GM23338 (cell line): ENCODE measurements at regions not wholly inside any gene's neighbourhood (a gene's known extent, or its start where the extent isn't known, plus 50 kb on each side); places are given as distances from the start of the nearest gene placed in this dataset.

Source experiments
- ATAC-seq: fragments of 200-7000 bp; cut with Tn5 transposase; 3 replicates; pipeline ENCODE4 v1.9.1; 2020
- DNase-seq: peaks from one replicate; pipeline ENCODE4 v3.0.0-alpha.2; 2015; ENCODE audit warnings: low spot score
- H2AFZ ChIP-seq: fragments of 200-600 bp; sonication (generic); 2 replicates; pipeline ENCODE4 v1.8.0; 2016; ENCODE audit warnings: antibody characterized with exemption, mild to moderate bottlenecking, moderate library complexity
- H3F3A ChIP-seq: fragments of 200-600 bp; sonication (generic); replicated peaks from 2 replicates; pipeline ENCODE4 v1.8.0; 2017; ENCODE audit warnings: antibody characterized with exemption, mixed run types, low read depth
- H3K27ac ChIP-seq: fragments of 200-600 bp; sonication (generic); 2 replicates; pipeline ENCODE4 v1.6.1; 2016; ENCODE audit warnings: low read depth
- H3K27me3 ChIP-seq: fragments of 200-600 bp; sonication (generic); 2 replicates; pipeline ENCODE4 v1.8.0; 2016; ENCODE audit warnings: mild to moderate bottlenecking, mixed run types, moderate library complexity; ENCODE audit not compliant: insufficient read depth
- H3K36me3 ChIP-seq: fragments of 200-600 bp; sonication (generic); 2 replicates; pipeline ENCODE4 v1.8.0; 2016; ENCODE audit warnings: mild to moderate bottlenecking; ENCODE audit not compliant: insufficient read depth
- H3K4me1 ChIP-seq: fragments of 200-600 bp; sonication (generic); 2 replicates; pipeline ENCODE4 v1.8.0; 2016; ENCODE audit warnings: mild to moderate bottlenecking, moderate library complexity; ENCODE audit not compliant: insufficient read depth
- H3K4me2 ChIP-seq: fragments of 200-600 bp; sonication (generic); 2 replicates; pipeline ENCODE4 v1.7.1; 2017; ENCODE audit warnings: mixed run types
- H3K4me3 ChIP-seq: fragments of 200-600 bp; sonication (generic); 2 replicates; pipeline ENCODE4 v1.6.1; 2016; ENCODE audit warnings: mixed run types
- H3K79me2 ChIP-seq: fragments of 200-600 bp; sonication (generic); replicated peaks from 2 replicates; pipeline ENCODE4 v1.8.0; 2017; ENCODE audit warnings: mild to moderate bottlenecking; ENCODE audit not compliant: insufficient read depth
- H3K9me2 ChIP-seq: fragments of 200-600 bp; sonication (generic); 2 replicates; pipeline ENCODE4 v1.8.0; 2017; ENCODE audit not compliant: insufficient read depth
- H4K20me1 ChIP-seq: fragments of 200-600 bp; sonication (generic); replicated peaks from 2 replicates; pipeline ENCODE4 v1.8.0; 2017; ENCODE audit warnings: mild to moderate bottlenecking; ENCODE audit not compliant: insufficient read depth
- H3K27ac Mint-ChIP-seq: 2 replicates; pipeline ENCODE4 v1.8.0; 2020; ENCODE audit warnings: inconsistent platforms, mild to moderate bottlenecking, moderate library complexity, mixed read lengths
- H3K27me3 Mint-ChIP-seq: 3 replicates; pipeline ENCODE4 v1.8.0; 2022; ENCODE audit warnings: low read depth, mild to moderate bottlenecking, moderate library complexity, mixed read lengths, inconsistent platforms; ENCODE audit not compliant: insufficient read depth, poor library complexity
- H3K36me3 Mint-ChIP-seq: 3 replicates; pipeline ENCODE4 v1.8.0; 2021; ENCODE audit warnings: low read depth, mild to moderate bottlenecking, inconsistent platforms, moderate library complexity, mixed read lengths
- H3K4me1 Mint-ChIP-seq: 3 replicates; pipeline ENCODE4 v1.8.0; 2020; ENCODE audit warnings: mild to moderate bottlenecking, inconsistent platforms, mixed read lengths
- H3K4me3 Mint-ChIP-seq: 3 replicates; pipeline ENCODE4 v1.8.0; 2021; ENCODE audit warnings: moderate library complexity, mild to moderate bottlenecking, inconsistent platforms, mixed read lengths
- H3K9me3 Mint-ChIP-seq: 3 replicates; pipeline ENCODE4 v1.8.0; 2020; ENCODE audit warnings: moderate library complexity, mild to moderate bottlenecking, inconsistent platforms, mixed read lengths
- CREB1 ChIP-seq: fragments of 250-450 bp; sonication (Bioruptor Pico); IDR thresholded peaks from 2 replicates; pipeline ENCODE4 v1.5.0; 2020; ENCODE audit warnings: low read depth, mild to moderate bottlenecking, moderate library complexity
- EZH2 ChIP-seq: fragments of 200-600 bp; sonication (generic); IDR thresholded peaks from one replicate; pipeline ENCODE4 v1.8.0; 2017; ENCODE audit warnings: antibody characterized with exemption, mild to moderate bottlenecking, low read depth; ENCODE audit not compliant: unreplicated experiment
- JUNB ChIP-seq: IDR thresholded peaks from one replicate; pipeline ENCODE4 v1.6.1; 2016; ENCODE audit warnings: antibody characterized with exemption; ENCODE audit not compliant: unreplicated experiment
- NANOG ChIP-seq: IDR thresholded peaks from 2 replicates; pipeline ENCODE4 v1.6.1; 2016; ENCODE audit warnings: antibody characterized with exemption, borderline replicate concordance
- ZNF114 ChIP-seq: fragments of 250-450 bp; sonication (Bioruptor Pico); IDR thresholded peaks from 2 replicates; pipeline ENCODE4 v1.5.0; 2020; ENCODE audit warnings: mild to moderate bottlenecking, moderate library complexity
- ZNF331 ChIP-seq: fragments of 250-450 bp; sonication (Bioruptor Pico); IDR thresholded peaks from 2 replicates; pipeline ENCODE4 v1.5.0; 2020; ENCODE audit warnings: low read depth, mild to moderate bottlenecking, moderate library complexity
- ZNF462 ChIP-seq: fragments of 250-450 bp; sonication (Bioruptor Pico); IDR thresholded peaks from 2 replicates; pipeline ENCODE4 v1.5.0; 2020; ENCODE audit warnings: mild to moderate bottlenecking, moderate library complexity
- TF ChIP-seq, protein P1 (sequence below): IDR thresholded peaks from one replicate; pipeline ENCODE4 v1.6.1; 2018; ENCODE audit warnings: antibody characterized with exemption; ENCODE audit not compliant: unreplicated experiment
- TF ChIP-seq, protein P2 (sequence below): IDR thresholded peaks from 2 replicates; pipeline ENCODE4 v1.6.1; 2016; ENCODE audit warnings: antibody characterized with exemption
- TF ChIP-seq, protein P3 (sequence below), 2 experiments: fragments of 200-600 bp in 1 of 2; sonication (generic) in 1 of 2; conservative IDR thresholded peaks; 2 replicates each; pipeline versions ENCODE4 v1.5.1 to v1.6.1; 2016 to 2017; ENCODE audit warnings: antibody characterized with exemption in 2 of 2, low read depth in 2 of 2, mild to moderate bottlenecking in 2 of 2, moderate library complexity in 1 of 2

DNA sequence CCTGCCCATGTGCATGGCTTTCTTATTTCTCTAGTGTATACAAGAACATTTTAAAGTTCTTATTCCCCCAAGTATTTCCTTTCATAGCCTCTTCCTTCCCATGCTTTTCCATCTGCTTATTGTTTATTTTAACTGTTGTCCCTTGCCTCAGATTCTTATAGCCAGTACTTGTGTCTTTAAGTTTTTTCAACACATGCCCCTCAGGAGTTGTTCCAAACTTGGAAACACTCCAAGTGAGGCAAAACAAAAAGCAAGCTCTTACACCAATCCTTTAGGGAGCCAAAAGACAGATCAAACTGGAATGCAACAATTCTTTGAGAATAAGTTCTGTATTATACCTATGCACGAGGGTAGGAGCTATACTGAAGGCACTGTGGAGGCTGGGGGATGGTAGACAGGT lies 222.0 kb upstream of the STK26 start:
- H4K20me1 ChIP-seq: no peaks in the 10 kb centered on the region
- TF ChIP-seq NANOG (no peak), ZNF462 (no peak), EZH2 (no peak), ZNF331 (CRISPR knock-in tag) (no peak), ZNF114 (no peak), JUNB (no peak), CREB1 (CRISPR knock-in tag) (no peak)
- TF ChIP-seq, protein P1, sequence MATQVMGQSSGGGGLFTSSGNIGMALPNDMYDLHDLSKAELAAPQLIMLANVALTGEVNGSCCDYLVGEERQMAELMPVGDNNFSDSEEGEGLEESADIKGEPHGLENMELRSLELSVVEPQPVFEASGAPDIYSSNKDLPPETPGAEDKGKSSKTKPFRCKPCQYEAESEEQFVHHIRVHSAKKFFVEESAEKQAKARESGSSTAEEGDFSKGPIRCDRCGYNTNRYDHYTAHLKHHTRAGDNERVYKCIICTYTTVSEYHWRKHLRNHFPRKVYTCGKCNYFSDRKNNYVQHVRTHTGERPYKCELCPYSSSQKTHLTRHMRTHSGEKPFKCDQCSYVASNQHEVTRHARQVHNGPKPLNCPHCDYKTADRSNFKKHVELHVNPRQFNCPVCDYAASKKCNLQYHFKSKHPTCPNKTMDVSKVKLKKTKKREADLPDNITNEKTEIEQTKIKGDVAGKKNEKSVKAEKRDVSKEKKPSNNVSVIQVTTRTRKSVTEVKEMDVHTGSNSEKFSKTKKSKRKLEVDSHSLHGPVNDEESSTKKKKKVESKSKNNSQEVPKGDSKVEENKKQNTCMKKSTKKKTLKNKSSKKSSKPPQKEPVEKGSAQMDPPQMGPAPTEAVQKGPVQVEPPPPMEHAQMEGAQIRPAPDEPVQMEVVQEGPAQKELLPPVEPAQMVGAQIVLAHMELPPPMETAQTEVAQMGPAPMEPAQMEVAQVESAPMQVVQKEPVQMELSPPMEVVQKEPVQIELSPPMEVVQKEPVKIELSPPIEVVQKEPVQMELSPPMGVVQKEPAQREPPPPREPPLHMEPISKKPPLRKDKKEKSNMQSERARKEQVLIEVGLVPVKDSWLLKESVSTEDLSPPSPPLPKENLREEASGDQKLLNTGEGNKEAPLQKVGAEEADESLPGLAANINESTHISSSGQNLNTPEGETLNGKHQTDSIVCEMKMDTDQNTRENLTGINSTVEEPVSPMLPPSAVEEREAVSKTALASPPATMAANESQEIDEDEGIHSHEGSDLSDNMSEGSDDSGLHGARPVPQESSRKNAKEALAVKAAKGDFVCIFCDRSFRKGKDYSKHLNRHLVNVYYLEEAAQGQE: no peak
- TF ChIP-seq, protein P2, sequence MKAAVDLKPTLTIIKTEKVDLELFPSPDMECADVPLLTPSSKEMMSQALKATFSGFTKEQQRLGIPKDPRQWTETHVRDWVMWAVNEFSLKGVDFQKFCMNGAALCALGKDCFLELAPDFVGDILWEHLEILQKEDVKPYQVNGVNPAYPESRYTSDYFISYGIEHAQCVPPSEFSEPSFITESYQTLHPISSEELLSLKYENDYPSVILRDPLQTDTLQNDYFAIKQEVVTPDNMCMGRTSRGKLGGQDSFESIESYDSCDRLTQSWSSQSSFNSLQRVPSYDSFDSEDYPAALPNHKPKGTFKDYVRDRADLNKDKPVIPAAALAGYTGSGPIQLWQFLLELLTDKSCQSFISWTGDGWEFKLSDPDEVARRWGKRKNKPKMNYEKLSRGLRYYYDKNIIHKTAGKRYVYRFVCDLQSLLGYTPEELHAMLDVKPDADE: no peak
- TF ChIP-seq, protein P3, sequence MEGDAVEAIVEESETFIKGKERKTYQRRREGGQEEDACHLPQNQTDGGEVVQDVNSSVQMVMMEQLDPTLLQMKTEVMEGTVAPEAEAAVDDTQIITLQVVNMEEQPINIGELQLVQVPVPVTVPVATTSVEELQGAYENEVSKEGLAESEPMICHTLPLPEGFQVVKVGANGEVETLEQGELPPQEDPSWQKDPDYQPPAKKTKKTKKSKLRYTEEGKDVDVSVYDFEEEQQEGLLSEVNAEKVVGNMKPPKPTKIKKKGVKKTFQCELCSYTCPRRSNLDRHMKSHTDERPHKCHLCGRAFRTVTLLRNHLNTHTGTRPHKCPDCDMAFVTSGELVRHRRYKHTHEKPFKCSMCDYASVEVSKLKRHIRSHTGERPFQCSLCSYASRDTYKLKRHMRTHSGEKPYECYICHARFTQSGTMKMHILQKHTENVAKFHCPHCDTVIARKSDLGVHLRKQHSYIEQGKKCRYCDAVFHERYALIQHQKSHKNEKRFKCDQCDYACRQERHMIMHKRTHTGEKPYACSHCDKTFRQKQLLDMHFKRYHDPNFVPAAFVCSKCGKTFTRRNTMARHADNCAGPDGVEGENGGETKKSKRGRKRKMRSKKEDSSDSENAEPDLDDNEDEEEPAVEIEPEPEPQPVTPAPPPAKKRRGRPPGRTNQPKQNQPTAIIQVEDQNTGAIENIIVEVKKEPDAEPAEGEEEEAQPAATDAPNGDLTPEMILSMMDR (conservative IDR thresholded peaks at IDR 0.05; ENCODE audit: low read depth in 2 of 2): no peak
- no peak overlapping the region for H3K4me2 ChIP-seq
- H3K4me3 Mint-ChIP-seq: no peak overlapping the region
- H3K4me1 Mint-ChIP-seq: no peaks in the 10 kb centered on the region
- no peak overlapping the region for H3K27ac ChIP-seq
- peaks cover 2% of the 10 kb centered on the region; the same call in 2 of the 3 replicates for H3K9me3 Mint-ChIP-seq
- H2AFZ ChIP-seq: no peak overlapping the region
- no peaks in the 10 kb centered on the region for H3K4me1 ChIP-seq
- ATAC-seq: no peak
- DNase-seq: no peak
- no peaks in the 10 kb centered on the region for H3K9me2 ChIP-seq
- peaks cover 8% of the 10 kb centered on the region; the same call in 1 of the 2 replicates for H3K36me3 ChIP-seq
- peaks cover 31% of the 10 kb centered on the region for H3K79me2 ChIP-seq
- no peaks in the 10 kb centered on the region for H3F3A ChIP-seq
- no peak overlapping the region for H3K27ac Mint-ChIP-seq
- peaks cover 54% of the 10 kb centered on the region for H3K36me3 Mint-ChIP-seq
- no peaks in the 10 kb centered on the region for H3K27me3 ChIP-seq
- peaks cover 2% of the 10 kb centered on the region for H3K27me3 Mint-ChIP-seq
- no peak overlapping the region for H3K4me3 ChIP-seq
